Ovary (tissue), 3 donors: ENCODE measurements at regions not wholly inside any gene's neighbourhood (a gene's known extent, or its start where the extent isn't known, plus 50 kb on each side); places are given as distances from the start of the nearest gene placed in this dataset.

Experiments
- CTCF ChIP-seq, 3 donors: fragments of 450-650 bp in 2 of 3; fragments of 200-600 bp in 1 of 3; IDR thresholded peaks; one replicate each; pipeline versions ENCODE4 v1.5.1 to v1.8.0; 2016 to 2022; ENCODE audit warnings: antibody characterized with exemption in 3 of 3, mild to moderate bottlenecking in 1 of 3
- EP300 ChIP-seq: sonication (generic); formaldehyde crosslinking; IDR thresholded peaks from one replicate; pipeline ENCODE4 v1.6.1; 2017; ENCODE audit warnings: antibody characterized with exemption
- donor health status: DM: no; HTN: no; CAD: no.

GRCh38 chr16:86354641-86355513, 155.4 kb upstream of the FOXF1 start:
- no peak for TF ChIP-seq EP300
- no peak for TF ChIP-seq CTCF (IDR thresholded peaks at IDR 0.05)
